OCI-LY7 (cell line): ENCODE measurements at regions not wholly inside any gene's neighbourhood (a gene's known extent, or its start where the extent isn't known, plus 50 kb on each side); places are given as distances from the start of the nearest gene placed in this dataset.

Experiments used
- BruUV-seq: library from RNA; stranded (reverse); fragments of 400-500 nt; replicated peaks from 2 replicates; lab custom pipeline; 2021; lab: Mats Ljungman, UMichigan
- CTCF ChIA-PET: fragments of 300-600 bp; sonication (Branson Sonifier 250); formaldehyde crosslinking; loops from one replicate; lab custom pipeline; 2022; ENCODE audit warnings: antibody characterized with exemption; ENCODE audit not compliant: unreplicated experiment; lab: Charles Lee
- POLR2A ChIA-PET: fragments of 300-600 bp; sonication (Branson Sonifier 250); formaldehyde crosslinking; loops from one replicate; lab custom pipeline; 2022; ENCODE audit warnings: antibody characterized with exemption; lab: Charles Lee
- DNase-seq: peaks from one replicate; pipeline ENCODE4 v3.0.0-alpha.2; 2015; ENCODE audit warnings: low spot score
- H2AFZ ChIP-seq: fragments of 200-600 bp; sonication (generic), shearing (Covaris generic); 2 replicates; pipeline ENCODE4 v1.6.1; 2014; ENCODE audit warnings: mild to moderate bottlenecking, antibody characterized with exemption, low read length, moderate library complexity
- H3K27ac ChIP-seq: fragments of 200-600 bp; sonication (generic); 2 replicates; pipeline ENCODE4 v1.5.1; 2014; ENCODE audit warnings: mixed run types, low read depth, mild to moderate bottlenecking, moderate library complexity, low read length, inconsistent platforms; ENCODE audit not compliant: poor library complexity, severe bottlenecking
- H3K36me3 ChIP-seq: fragments of 200-600 bp; sonication (generic); 2 replicates; pipeline ENCODE4 v1.6.1; 2014; ENCODE audit warnings: mild to moderate bottlenecking, antibody characterized with exemption, low read length, moderate library complexity, mixed read lengths; ENCODE audit not compliant: insufficient read depth
- H3K4me1 ChIP-seq: fragments of 200-600 bp; sonication (generic); 2 replicates; pipeline ENCODE4 v1.5.1; 2014; ENCODE audit warnings: mild to moderate bottlenecking, low read length; ENCODE audit not compliant: insufficient read depth, poor library complexity, severe bottlenecking
- H3K4me2 ChIP-seq: fragments of 200-600 bp; sonication (generic); 2 replicates; pipeline ENCODE4 v1.6.1; 2014; ENCODE audit warnings: mild to moderate bottlenecking, low read length
- H3K4me3 ChIP-seq: fragments of 200-600 bp; sonication (generic); 2 replicates; pipeline ENCODE4 v1.5.1; 2014; ENCODE audit warnings: mild to moderate bottlenecking, low read depth, low read length; ENCODE audit not compliant: poor library complexity, severe bottlenecking
- H3K79me2 ChIP-seq: fragments of 200-600 bp; sonication (generic); 2 replicates; pipeline ENCODE4 v1.6.1; 2016; ENCODE audit warnings: low read depth, mild to moderate bottlenecking, low read length, moderate library complexity, mixed read lengths; ENCODE audit not compliant: insufficient read depth
- H3K9me2 ChIP-seq: fragments of 200-600 bp; sonication (generic); 2 replicates; pipeline ENCODE4 v1.6.1; 2016; ENCODE audit warnings: mild to moderate bottlenecking, low read length, mixed read lengths; ENCODE audit not compliant: insufficient read depth
- H3K9me3 ChIP-seq: fragments of 200-600 bp; sonication (generic); 2 replicates; pipeline ENCODE4 v1.6.1; 2014; ENCODE audit warnings: mild to moderate bottlenecking, mixed run types, low read length, mixed read lengths
- H4K20me1 ChIP-seq: fragments of 200-600 bp; sonication (generic); 2 replicates; pipeline ENCODE4 v1.6.1; 2014; ENCODE audit warnings: mild to moderate bottlenecking, antibody characterized with exemption, low read length, moderate library complexity, mixed read lengths; ENCODE audit not compliant: insufficient read depth
- EZH2phosphoT487 ChIP-seq: fragments of 200-600 bp; sonication (generic); IDR thresholded peaks from 2 replicates; pipeline ENCODE4 v1.6.1; 2018; ENCODE audit warnings: low read depth, borderline replicate concordance, mild to moderate bottlenecking, mixed run types, antibody characterized with exemption, low read length, moderate library complexity, mixed read lengths
- intact Hi-C: fragments of 100-400 bp; cut with micrococcal nuclease; formaldehyde crosslinking; loops from one replicate; pipeline ENCODE4 v1.10.0; 2022; ENCODE audit not compliant: unreplicated experiment
- TF ChIP-seq, protein P1 (sequence below): fragments of 200-600 bp; sonication (generic); conservative IDR thresholded peaks from 2 replicates; pipeline ENCODE4 v1.5.1; 2014; ENCODE audit warnings: mild to moderate bottlenecking, antibody characterized with exemption, low read length, moderate library complexity, mixed read lengths

GRCh38 chrX:46386511-46386910 lies 158.7 kb downstream of the ZNF674 start:
- H3K27ac ChIP-seq, result no peak overlapping the region
- no peak overlapping the region for H3K4me2 ChIP-seq
- H3K36me3 ChIP-seq, result no peaks in the 10 kb centered on the region
- no peaks in the 10 kb centered on the region for H3K79me2 ChIP-seq
- H3K4me1 ChIP-seq, result no peaks in the 10 kb centered on the region
- BruUV-seq, result no TSS peak
- intact Hi-C loops, result no loop called here
- H3K9me2 ChIP-seq, result no peaks in the 10 kb centered on the region
- peak; percentile 2 for DNase-seq
- H4K20me1 ChIP-seq, result no peaks in the 10 kb centered on the region
- no peak for TF ChIP-seq EZH2phosphoT487
- TF ChIP-seq, protein P1, sequence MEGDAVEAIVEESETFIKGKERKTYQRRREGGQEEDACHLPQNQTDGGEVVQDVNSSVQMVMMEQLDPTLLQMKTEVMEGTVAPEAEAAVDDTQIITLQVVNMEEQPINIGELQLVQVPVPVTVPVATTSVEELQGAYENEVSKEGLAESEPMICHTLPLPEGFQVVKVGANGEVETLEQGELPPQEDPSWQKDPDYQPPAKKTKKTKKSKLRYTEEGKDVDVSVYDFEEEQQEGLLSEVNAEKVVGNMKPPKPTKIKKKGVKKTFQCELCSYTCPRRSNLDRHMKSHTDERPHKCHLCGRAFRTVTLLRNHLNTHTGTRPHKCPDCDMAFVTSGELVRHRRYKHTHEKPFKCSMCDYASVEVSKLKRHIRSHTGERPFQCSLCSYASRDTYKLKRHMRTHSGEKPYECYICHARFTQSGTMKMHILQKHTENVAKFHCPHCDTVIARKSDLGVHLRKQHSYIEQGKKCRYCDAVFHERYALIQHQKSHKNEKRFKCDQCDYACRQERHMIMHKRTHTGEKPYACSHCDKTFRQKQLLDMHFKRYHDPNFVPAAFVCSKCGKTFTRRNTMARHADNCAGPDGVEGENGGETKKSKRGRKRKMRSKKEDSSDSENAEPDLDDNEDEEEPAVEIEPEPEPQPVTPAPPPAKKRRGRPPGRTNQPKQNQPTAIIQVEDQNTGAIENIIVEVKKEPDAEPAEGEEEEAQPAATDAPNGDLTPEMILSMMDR, result peak; percentile 68
- CTCF ChIA-PET, result no interaction called here
- POLR2A ChIA-PET, result interaction anchor here (1.3 kb wide), 1 partner anchor 12 kb away, joined by 3 read pairs; no protein-coding TSS in a partner anchor
- H2AFZ ChIP-seq, result no peak overlapping the region
- H3K4me3 ChIP-seq, result no peak overlapping the region
- H3K9me3 ChIP-seq, result no peaks in the 10 kb centered on the region

DNA sequence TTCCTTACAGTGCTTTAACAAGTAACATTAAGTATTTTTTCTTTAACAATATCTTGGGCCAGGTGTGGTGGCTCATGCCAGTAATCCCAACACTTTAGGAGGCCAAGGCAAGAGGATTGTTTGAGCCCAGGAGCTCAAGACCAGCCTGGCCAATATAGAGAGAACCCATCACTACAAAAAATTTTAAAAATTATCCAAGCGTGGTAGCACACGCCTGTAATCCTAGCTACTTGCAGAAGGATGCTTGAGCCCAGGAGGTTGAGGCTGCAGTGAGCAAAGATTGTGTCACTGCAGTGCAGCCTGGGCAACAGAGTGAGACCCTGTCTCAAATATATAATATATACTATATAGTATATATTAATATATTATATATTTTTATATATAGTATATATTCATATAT lies 162.2 kb downstream of the ZNF674 start:
- Histone ChIP-seq H3K36me3 (no peaks in the 10 kb centered on the region), H4K20me1 (no peaks in the 10 kb centered on the region), H3K79me2 (no peaks in the 10 kb centered on the region), H2AFZ (no peak overlapping the region), H3K4me2 (no peak overlapping the region), H3K9me3 (no peaks in the 10 kb centered on the region), H3K4me1 (no peaks in the 10 kb centered on the region), H3K9me2 (no peaks in the 10 kb centered on the region), H3K27ac (no peak overlapping the region), H3K4me3 (no peak overlapping the region)
- TF ChIP-seq EZH2phosphoT487, result no peak
- TF ChIP-seq, protein P1, result no peak
- POLR2A ChIA-PET, result no interaction called here
- no TSS peak for BruUV-seq
- CTCF ChIA-PET, result no interaction called here
- intact Hi-C loops, result no loop called here
- DNase-seq, result no peak

- intact Hi-C loops, result no loop called here
Observed at GRCh38 chrX:46382595-46382994, 162.6 kb downstream of the ZNF674 start.

More at GRCh38 chrX:46382595-46382994, 162.6 kb downstream of the ZNF674 start:
- H3K4me1 ChIP-seq, result no peaks in the 10 kb centered on the region
- no peak overlapping the region for H3K4me3 ChIP-seq
- no peaks in the 10 kb centered on the region for H3K9me2 ChIP-seq
- no peak overlapping the region for H2AFZ ChIP-seq
- H4K20me1 ChIP-seq, result no peaks in the 10 kb centered on the region
- TF ChIP-seq EZH2phosphoT487, result no peak
- TF ChIP-seq, protein P1, result no peak
- ChIA-PET CTCF (no interaction called here), POLR2A (no interaction called here)
- H3K79me2 ChIP-seq, result no peaks in the 10 kb centered on the region
- H3K4me2 ChIP-seq, result no peak overlapping the region
- H3K9me3 ChIP-seq, result no peaks in the 10 kb centered on the region
- no peak overlapping the region for H3K27ac ChIP-seq
- H3K36me3 ChIP-seq, result no peaks in the 10 kb centered on the region
- no TSS peak for BruUV-seq
- no peak for DNase-seq
